ENCODE measurements at regions not wholly inside any gene's neighbourhood (a gene's known extent, or its start where the extent isn't known, plus 50 kb on each side); places are given as distances from the start of the nearest gene placed in this dataset.
A peak's percentile ranks its signal among the peaks of the same experiment; 100 is the strongest.

DNA sequence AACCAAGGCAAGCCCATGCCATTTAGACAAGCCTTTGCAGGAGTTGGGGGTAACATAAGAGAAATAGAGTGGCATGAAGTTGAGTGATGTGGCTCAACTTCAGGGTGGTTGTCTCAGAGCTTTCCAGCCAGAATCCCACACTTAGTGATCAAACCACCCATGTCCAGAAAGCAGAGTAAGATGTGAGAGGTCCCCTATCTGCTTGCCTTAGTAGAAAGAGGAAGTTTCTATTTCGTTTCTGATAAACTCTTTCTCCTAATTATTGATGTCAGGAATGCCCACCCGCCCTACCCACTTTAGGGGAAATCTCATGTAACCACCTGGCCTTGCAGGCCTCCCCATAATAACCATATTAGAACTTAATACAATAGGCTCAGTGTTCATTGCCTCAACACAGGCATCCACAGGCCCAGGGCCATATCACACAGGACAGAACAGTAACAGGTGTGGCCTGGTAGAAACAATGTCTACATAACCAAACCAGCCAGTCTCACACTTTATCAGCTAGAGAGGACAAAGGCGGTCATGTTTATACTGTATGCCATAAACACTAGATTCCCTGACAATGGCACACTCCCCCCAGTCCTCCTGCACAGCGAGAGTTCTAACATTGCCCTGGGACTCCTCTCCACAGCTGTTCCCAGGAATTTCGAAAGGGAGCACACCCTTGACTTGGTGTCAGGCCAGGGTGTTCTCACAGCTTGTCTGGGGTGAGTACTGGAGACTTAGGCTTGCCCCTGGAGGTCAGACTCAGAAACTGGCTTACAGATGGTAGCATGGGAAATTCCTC is 364.4 kb downstream of the CXCL12 start:
- Mint-ChIP-seq H3K9me3 (no peaks in the 10 kb centered on the region), H3K4me1 (ENCODE audit: low read depth) (no peaks in the 10 kb centered on the region), H3K36me3 (ENCODE audit: low read depth) (no peaks in the 10 kb centered on the region), H3K27me3 (ENCODE audit: low read depth) (no peaks in the 10 kb centered on the region), H3K27ac (no peak overlapping the region), H3K4me3 (no peak overlapping the region)
- DNase-seq: no peak
- CTCF ChIA-PET: interaction anchor here (1.4 to 1.7 kb wide), 2 partner anchors 330 to 331 kb away, joined by 4 to 6 read pairs; no protein-coding TSS in a partner anchor
- intact Hi-C loops (cut with micrococcal nuclease): no loop called here

DNA sequence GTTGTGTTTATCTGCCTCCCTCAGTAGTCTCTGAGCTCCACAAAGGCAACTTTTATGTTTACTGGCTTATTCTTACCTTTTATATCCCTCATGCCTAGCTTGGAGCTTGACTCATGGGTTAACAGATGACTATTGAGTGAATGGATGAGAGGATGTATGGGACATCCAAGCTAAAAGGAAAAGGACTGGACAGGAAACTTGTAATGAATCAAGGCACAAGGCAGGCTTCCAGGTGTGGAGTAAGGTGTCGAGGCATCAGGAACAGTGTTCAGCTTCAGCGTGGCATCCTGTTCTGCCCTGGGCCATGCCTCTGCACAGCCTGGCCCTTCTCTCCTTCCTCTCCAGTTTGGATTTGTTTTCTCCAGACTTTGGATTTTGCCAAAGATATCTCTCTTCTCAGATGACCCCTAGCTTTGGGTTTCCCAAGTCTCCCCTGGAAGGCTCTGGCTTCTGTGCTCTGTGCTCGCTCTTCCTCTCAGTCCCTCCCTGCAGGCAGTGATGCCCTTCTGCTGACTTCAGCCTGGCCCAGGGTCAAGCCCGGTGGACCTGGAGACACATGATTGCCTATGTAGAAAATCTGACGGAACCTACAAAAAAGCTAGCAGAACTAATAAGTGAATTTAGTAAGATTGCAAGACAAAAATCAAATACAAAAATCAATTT is 367.3 kb downstream of the CXCL12 start:
- Mint-ChIP-seq H3K4me1 (ENCODE audit: low read depth) (no peaks in the 10 kb centered on the region), H3K27ac (no peak overlapping the region), H3K27me3 (ENCODE audit: low read depth) (no peaks in the 10 kb centered on the region), H3K4me3 (no peak overlapping the region), H3K36me3 (ENCODE audit: low read depth) (no peaks in the 10 kb centered on the region), H3K9me3 (no peaks in the 10 kb centered on the region)
- intact Hi-C loops (cut with micrococcal nuclease): no loop called here
- CTCF ChIA-PET: interaction anchor here (1.2 to 1.3 kb wide), 2 partner anchors 17 to 334 kb away, joined by 3 read pairs; no protein-coding TSS in a partner anchor
- no peak for DNase-seq

DNA sequence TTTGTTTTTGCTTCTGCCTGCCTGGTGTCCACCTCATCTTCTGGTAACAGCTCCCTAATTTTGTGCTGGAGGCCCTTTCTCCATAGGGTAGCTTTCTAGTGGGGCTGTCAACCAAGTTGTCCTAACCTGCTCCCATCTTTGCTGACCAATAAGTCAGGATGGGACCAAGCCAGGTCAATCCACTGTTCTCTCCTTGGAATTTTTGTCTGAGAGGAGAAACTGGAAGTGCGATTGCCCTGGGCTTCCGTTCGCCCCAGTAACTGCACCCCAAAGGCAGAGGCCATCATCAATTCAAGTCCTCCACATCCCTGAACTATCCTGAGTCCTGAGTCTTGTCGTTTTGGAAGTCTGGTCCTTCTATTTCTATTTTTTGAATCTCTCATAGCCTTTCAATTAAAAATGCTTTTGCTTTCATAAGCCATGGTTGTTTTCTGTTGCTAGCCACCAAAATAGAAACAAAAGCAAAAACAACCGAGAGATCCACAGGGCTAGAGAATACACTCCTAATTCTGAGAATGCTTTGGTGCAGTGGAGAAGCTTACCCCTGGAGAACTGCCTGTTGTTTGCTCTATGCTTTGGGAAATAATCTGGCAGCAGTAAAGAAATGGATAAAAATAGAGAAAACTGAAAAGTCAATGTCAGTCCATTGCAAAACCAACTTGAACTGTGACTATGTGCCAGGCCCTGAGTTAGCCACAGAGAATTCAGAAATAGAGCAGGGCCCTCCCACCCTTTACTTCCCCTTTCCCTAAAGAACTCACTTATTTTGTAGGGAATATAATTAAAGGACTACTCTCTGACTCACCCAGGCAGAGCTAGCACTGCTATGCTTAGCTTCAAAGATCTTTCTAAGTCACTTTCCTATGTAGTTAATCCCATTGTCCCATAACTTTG is 368.1 kb downstream of the CXCL12 start:
- Mint-ChIP-seq H3K9me3 (no peaks in the 10 kb centered on the region), H3K4me1 (ENCODE audit: low read depth) (no peaks in the 10 kb centered on the region), H3K27ac (no peak overlapping the region), H3K4me3 (no peak overlapping the region), H3K27me3 (ENCODE audit: low read depth) (no peaks in the 10 kb centered on the region), H3K36me3 (ENCODE audit: low read depth) (no peaks in the 10 kb centered on the region)
- CTCF ChIA-PET: interaction anchor here (0.5 to 1.3 kb wide), 4 partner anchors 18 to 333 kb away, joined by 3 read pairs; no protein-coding TSS in a partner anchor
- intact Hi-C loops (cut with micrococcal nuclease): no loop called here
- no peak for DNase-seq

- Mint-ChIP-seq H3K27ac (no peak overlapping the region), H3K4me3 (no peak overlapping the region), H3K4me1 (ENCODE audit: low read depth) (peaks cover 6% of the 10 kb centered on the region), H3K36me3 (ENCODE audit: low read depth) (no peaks in the 10 kb centered on the region), H3K27me3 (ENCODE audit: low read depth) (no peaks in the 10 kb centered on the region), H3K9me3 (no peaks in the 10 kb centered on the region)
- CTCF ChIA-PET: interaction anchor here (0.8 kb wide), 1 partner anchor 325 kb away, joined by 3 read pairs; no protein-coding TSS in a partner anchor
- intact Hi-C loops (cut with micrococcal nuclease): no loop called here
- no peak for DNase-seq
Measured at GRCh38 chr10:44015702-44016500, 367.2 kb upstream of the ZNF32 start.

DNA sequence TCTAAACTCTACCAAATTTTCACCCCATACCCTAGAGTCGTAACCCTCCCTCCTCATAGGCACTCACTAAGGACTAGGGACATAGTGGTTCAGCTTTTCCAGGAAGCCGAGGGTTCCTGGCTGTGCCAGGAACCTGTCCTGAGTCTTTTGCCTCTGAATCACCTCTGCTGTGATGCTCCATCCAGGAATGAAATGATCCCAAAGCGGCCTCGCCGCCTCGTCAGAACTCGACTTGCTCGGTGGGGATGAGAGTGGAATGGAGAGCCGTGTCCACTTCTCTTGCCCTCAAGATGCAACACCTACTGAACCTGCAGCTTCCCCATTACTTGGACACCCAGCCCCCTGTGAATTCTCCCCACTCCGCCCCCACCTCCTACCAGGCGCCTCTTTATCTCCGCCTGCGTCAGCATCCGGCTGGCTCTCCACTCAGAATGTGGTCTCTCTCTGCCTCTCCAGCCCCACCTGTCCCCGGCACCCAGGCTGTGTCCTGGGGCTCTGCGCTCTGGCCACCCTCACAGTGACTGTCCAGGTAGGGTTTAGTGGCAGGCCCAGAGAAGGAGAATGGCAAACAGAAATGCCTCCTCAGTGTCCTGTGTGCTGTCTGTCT is 366.1 kb upstream of the ZNF32 start:
- intact Hi-C loops (cut with micrococcal nuclease): no loop called here
- no peaks in the 10 kb centered on the region for H3K27me3 Mint-ChIP-seq (ENCODE audit: low read depth)
- DNase-seq: no peak
- H3K4me3 Mint-ChIP-seq: no peak overlapping the region
- H3K9me3 Mint-ChIP-seq: no peaks in the 10 kb centered on the region
- no peaks in the 10 kb centered on the region for H3K36me3 Mint-ChIP-seq (ENCODE audit: low read depth)
- peaks cover 8% of the 10 kb centered on the region for H3K4me1 Mint-ChIP-seq (ENCODE audit: low read depth)
- CTCF ChIA-PET: no interaction called here
- no peak overlapping the region for H3K27ac Mint-ChIP-seq

DNA sequence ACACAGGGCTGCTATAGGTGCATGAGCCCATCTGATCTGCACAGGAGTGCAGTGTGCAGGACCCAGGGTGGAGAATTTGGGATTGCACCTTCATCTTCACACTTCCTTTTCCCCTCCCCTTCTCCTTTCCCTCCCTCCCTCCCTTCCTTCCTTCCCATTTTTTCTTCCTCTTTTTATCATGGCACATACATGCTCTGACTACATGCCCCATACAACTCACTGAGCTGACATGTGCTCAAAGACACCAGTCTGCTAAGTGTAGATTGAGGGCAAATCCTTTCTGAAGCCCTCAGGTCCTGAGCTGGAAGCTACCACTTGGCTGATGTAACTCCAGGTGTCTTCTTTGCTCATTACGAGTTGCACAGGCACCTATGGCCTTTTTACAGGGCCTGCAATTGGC is 365.3 kb upstream of the ZNF32 start:
- no peak overlapping the region for H3K4me3 Mint-ChIP-seq
- CTCF ChIA-PET: no interaction called here
- intact Hi-C loops (cut with micrococcal nuclease): no loop called here
- no peak for DNase-seq
- H3K27me3 Mint-ChIP-seq (ENCODE audit: low read depth): no peaks in the 10 kb centered on the region
- peaks cover 8% of the 10 kb centered on the region for H3K4me1 Mint-ChIP-seq (ENCODE audit: low read depth)
- no peak overlapping the region for H3K27ac Mint-ChIP-seq
- H3K9me3 Mint-ChIP-seq: no peaks in the 10 kb centered on the region
- H3K36me3 Mint-ChIP-seq (ENCODE audit: low read depth): no peaks in the 10 kb centered on the region

GRCh38 chr10:44012921-44013320 is 364.2 kb upstream of the ZNF32 start:
- intact Hi-C loops (cut with micrococcal nuclease): no loop called here
- peaks cover 8% of the 10 kb centered on the region for H3K4me1 Mint-ChIP-seq (ENCODE audit: low read depth)
- H3K9me3 Mint-ChIP-seq: no peaks in the 10 kb centered on the region
- no peaks in the 10 kb centered on the region for H3K27me3 Mint-ChIP-seq (ENCODE audit: low read depth)
- no peak for DNase-seq
- no peaks in the 10 kb centered on the region for H3K36me3 Mint-ChIP-seq (ENCODE audit: low read depth)
- H3K27ac Mint-ChIP-seq: no peak overlapping the region
- no peak overlapping the region for H3K4me3 Mint-ChIP-seq
- CTCF ChIA-PET: no interaction called here

DNA sequence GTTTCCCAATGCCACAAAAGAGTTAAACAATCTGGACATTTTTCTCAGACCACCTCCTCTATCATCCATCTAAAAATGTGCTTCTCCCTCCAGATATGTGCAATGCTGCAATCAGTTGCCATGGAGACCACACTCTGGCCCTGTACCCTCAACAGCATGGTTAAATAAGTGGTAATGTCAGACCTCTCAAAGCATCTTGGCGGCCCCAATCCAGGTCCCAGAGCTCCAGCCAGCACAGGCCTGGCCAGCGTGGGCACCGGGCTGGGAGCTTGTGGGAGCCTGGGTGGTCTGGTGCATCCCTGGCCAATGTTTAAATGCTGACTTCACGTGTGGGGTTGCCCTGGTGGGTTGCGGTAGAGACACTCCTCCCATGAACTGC is 362.9 kb upstream of the ZNF32 start:
- CTCF ChIA-PET: no interaction called here
- Mint-ChIP-seq H3K27ac (no peak overlapping the region), H3K4me3 (no peak overlapping the region), H3K9me3 (no peaks in the 10 kb centered on the region), H3K4me1 (ENCODE audit: low read depth) (peaks cover 8% of the 10 kb centered on the region), H3K36me3 (ENCODE audit: low read depth) (no peaks in the 10 kb centered on the region), H3K27me3 (ENCODE audit: low read depth) (no peaks in the 10 kb centered on the region)
- intact Hi-C loops (cut with micrococcal nuclease): no loop called here
- DNase-seq: no peak

DNA sequence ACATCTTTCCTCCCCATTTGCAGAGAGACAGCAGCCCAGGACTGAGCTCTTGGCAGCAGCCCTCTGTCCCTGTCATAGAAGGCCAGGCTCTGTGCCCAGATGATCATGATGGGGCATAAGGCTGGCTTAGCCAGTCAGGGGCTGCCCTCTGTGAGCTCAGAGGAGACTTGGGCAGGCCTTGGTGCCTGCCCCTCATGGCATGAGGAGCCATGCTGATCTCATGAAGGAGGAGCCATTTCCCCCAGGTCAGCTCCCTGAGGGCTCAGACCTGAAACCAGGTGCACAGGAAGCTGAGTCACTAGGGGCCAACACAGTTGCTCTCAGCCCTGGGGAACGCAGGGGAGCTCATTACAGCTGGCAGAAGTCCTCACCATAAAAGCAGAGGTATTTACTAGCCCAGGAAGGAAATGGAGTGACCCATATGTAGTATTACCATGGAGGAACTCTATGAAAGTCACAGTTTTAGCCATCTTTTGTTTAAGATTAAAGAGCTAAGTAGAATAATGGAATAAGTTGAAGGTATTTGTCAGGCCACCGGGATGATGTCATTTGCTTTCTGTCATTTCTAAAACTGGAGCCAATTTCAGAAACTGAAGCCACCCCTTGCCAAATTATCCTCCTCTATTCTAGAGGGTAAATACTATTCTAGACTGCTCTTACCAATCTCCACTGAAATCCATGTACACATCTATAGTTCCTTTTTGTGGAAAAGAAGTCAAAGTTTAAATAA is 362.4 kb upstream of the ZNF32 start:
- Mint-ChIP-seq H3K4me1 (ENCODE audit: low read depth) (peaks cover 8% of the 10 kb centered on the region), H3K36me3 (ENCODE audit: low read depth) (no peaks in the 10 kb centered on the region), H3K27ac (no peak overlapping the region), H3K27me3 (ENCODE audit: low read depth) (no peaks in the 10 kb centered on the region), H3K4me3 (no peak overlapping the region), H3K9me3 (no peaks in the 10 kb centered on the region)
- intact Hi-C loops (cut with micrococcal nuclease): no loop called here
- peak; percentile 67 for DNase-seq
- CTCF ChIA-PET: interaction anchor here (0.9 kb wide), 1 partner anchor 328 kb away, joined by 3 read pairs; no protein-coding TSS in a partner anchor

GRCh38 chr10:44009891-44010632 is 361.4 kb upstream of the ZNF32 start:
- no peak overlapping the region for H3K4me3 Mint-ChIP-seq
- peaks cover 8% of the 10 kb centered on the region for H3K4me1 Mint-ChIP-seq (ENCODE audit: low read depth)
- H3K36me3 Mint-ChIP-seq (ENCODE audit: low read depth): no peaks in the 10 kb centered on the region
- intact Hi-C loops (cut with micrococcal nuclease): no loop called here
- CTCF ChIA-PET: interaction anchor here (0.9 kb wide), 1 partner anchor 327 kb away, joined by 3 read pairs; no protein-coding TSS in a partner anchor
- H3K27me3 Mint-ChIP-seq (ENCODE audit: low read depth): no peaks in the 10 kb centered on the region
- DNase-seq: no peak
- no peak overlapping the region for H3K27ac Mint-ChIP-seq
- H3K9me3 Mint-ChIP-seq: no peaks in the 10 kb centered on the region

Data from activated naive CD4-positive, alpha-beta T cell treated with anti-CD3 and anti-CD28 coated beads for 36 hours (primary cell).